Stimulated activated CD8-positive, alpha-beta memory T cell treated with anti-CD3 and anti-CD28 coated beads, Interleukin-2, amount 100 ng/mL, for 48 hours (primary cell): ENCODE measurements at regions not wholly inside any gene's neighbourhood (a gene's known extent, or its start where the extent isn't known, plus 50 kb on each side); places are given as distances from the start of the nearest gene placed in this dataset.
"Not testable (repeated sequence)": the region's sequence is repeated elsewhere in the genome, so short reads cannot be mapped to it uniquely, and the experiment has no call there.

Experiments used
- DNase-seq, 2 donors: peaks; one replicate each; pipeline ENCODE4 v3.0.0-alpha.2; 2020; ENCODE audit warnings: low read depth in 2 of 2

DNA sequence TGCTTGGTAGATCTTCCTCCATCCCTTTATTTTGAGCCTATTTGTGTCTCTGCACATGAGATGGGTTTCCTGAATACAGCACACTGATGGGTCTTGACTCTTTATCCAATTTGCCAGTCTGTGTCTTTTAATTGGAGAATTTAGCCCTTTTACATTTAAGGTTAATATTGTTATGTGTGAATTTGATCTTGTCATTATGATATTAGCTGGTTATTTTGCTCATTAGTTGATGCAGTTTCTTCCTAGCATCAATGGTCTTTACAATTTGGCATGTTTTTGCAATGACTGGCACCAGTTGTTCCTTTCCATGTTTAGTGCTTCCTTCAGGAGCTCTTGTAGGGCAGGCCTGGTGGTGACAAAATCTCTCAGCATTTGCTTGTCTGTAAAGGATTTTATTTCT is 72.4 kb downstream of the HNRNPD start:
- not testable (repeated sequence) for DNase-seq

DNA sequence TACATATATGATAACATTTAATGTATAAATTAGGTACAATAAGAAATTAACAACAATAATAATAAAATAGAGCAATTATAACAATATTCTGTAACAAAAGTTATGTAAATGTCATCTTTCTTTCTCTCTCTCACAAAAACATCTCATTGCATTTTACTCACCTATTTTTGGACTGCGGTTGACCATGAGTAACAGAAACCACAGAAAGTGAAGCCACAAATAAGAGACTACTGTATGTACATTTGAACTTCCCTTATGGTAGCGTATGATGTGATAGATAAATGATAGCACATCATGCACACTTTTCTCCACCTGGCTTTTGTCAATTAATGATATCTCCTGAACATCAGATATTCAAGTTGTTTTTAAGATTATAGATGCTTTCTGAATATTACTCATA is 80.5 kb downstream of the HNRNPD start:
- DNase-seq: no peak

DNA sequence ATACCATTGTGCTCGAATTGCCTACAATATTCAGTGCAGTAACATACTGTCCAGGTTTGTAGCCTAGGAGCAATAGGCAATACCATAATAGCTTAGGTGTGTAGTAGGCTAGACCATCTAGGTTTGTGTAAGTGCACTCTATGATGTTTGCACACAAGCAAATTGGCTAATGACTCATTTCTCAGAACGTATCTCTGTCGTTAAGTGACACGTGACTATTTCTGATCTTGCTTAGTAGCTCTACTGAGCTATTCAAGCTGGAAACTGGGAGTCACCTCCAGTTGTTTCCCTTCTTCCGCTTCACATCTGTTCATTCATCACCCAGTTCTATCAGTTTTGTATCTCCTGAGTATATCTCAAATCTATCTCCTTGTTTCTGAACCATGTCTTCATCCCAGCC is 86.1 kb downstream of the HNRNPD start:
- DNase-seq: no peak

DNA sequence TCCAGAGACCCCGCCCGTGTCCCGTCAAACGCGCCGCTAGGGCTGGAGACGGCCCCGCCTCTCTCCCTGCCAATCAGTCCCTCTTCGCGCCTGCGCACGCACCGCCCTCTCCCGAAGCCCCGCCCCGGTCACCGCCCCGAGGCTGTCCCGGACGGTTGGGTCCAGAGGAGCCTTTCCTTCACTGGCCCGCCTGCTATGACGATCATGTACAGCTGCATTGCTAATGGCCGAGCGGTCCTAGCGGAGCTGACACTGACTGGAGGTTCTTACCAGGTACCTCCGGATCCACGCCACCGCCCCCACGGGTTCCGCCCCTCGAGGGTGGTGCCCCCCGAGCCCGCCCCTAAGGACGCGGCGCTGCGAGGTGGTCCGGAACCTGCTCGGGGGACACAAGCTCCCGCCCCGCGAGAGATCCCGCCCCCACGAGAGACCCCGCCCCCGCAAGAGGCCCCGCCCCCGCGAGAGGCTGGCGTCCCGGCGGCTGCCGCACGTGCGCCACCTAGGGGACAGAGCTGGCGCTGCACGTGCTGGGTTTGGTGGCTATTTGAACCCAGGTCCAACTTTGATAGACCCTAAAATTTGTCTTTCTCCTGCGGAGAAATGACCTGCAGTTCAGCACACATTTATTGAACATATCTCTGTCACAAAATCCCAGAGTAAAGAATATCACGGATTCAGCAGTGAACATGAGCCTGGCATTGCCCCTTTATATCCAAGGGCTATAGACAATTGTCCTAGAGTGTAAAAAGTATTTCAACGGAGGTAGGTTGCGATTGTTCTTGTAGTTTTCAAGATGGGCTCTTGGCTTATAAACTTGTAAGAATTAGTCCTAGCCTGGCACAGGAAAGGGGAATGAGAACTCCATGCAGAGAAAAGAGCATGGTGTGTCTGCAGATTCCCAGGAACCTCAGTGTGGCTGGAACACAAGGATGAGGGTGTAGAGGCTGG is 88.7 kb downstream of the HNRNPD start:
- DNase-seq: peak; percentile 99

DNA sequence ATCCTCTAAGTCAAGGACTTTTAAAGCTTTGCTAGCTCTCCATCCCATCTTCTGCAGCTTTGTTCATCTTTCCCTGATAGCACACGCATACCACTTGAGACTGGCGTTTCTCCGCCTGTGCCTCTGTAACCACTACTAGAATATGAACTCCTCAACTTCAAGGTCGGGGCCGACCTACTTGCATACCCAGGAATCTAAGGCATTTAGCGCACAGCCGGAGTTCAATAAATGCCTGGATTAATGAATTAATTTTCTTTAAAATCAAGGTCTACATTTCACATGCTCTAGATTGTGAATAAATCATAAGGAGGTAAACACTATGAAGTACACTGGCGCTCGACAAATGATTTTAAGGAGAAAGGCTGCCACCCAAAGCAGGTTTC is 89.3 kb downstream of the HNRNPD start:
- no peak for DNase-seq

DNA sequence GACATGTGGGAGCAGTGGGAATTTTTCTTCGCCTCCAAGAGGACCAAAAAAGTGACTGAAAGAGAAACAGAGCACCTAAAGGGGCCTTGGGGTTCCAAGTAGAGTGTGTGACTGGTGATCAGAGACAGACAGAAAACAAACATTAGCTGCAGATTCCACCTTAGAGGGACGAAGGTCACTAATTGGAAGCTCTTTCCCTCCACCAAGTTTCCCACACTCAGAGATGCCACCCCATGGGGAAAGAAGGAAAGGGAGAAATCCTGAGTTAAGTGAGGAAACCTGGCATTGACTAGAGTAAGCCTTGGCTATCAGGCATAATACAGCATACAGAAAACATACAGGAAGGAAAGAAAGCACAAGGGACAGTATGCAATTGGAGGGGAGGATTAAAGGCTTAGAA is 90.9 kb downstream of the HNRNPD start:
- no peak for DNase-seq

DNA sequence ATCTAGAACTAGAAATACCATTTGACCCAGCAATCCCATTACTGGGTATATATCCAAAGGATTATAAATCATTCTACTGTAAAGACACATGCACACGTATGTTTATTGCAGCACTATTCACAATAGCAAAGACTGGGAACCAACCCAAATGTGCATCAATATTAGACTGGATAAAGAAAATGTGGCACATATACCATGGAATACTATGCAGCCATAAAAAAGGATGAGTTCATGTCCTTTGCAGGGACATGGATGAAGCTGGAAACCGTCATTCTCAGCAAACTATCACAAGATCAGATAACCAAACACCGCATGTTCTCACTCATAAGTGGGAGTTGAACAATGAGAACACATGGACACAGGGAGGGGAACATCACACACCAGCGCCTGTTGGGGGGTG is 94.2 kb downstream of the HNRNPD start:
- not testable (repeated sequence) for DNase-seq

DNA sequence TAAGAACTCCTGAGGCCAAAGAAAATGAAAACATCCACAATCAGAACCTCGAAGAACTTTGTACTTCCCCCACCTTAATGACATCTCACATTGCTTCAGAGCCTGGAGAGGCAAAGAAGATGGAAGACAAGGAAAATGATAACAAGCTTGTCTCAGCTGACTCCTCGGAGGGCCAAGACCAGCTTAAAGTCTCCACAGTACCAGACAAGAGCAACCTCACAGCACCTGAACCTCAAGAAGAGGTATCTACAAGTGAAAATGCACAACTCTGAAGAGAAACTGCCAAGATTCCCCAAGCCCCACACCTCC is 97.5 kb downstream of the HNRNPD start:
- no peak for DNase-seq

DNA sequence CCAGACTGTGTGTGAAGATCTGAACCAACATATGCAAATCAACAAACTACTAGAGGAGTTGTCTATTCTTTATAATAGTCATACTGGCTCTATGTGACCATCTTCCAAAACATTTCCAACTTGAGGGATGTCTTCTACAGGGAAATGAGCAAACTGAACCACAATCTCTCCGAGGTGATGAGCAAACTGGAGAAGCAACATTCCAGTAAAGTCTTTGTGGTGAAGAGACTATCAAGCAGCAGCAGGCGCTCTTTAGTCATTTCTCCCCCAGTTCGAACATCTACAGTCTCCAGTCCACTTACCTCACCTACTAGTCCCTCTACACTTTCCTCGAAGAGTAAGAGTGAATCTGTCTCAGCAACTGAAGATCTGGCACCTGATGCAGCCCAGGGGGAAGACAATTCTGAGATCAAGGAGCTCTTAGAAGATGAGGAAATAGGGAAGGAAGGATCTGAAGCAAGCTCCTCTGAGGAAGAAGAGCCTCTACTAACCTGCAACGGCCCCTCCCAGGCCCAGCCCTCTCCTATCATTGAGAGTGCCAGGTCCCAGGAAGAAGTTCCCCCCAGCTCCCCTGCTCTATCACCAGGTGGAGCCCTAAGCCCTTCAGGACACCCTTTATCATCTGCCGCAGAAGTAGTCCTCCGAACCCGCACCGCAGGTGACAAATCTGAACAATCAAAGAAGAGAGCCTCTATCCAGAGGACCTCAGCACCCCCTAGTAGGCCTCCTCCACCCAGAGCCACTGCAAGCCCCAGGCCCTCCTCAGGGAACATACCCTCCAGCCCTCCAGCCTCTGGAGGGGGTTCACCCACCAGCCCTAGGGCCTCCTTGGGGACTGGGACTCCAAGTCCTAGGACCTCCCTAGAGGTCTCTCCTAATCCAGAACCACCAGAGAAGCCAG is 98.1 kb downstream of the HNRNPD start:
- no peak for DNase-seq

DNA sequence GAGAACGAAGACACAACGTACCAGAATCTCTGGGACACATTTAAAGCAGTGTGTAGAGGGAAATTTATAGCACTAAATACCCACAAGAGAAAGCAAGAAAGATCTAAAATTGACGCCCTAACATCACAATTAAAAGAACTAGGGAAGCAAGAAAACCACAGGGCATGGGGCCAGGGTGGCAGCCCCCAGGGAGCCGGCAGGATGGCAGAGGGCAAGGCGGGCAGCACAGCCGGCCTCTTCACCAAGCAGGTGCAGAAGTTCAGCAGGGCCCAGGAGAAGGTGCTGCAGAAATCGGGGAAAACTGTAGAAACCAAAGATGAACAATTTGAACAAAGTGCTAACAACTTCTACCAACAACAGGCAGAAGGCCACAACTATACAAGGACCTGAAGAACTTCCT is 99.1 kb downstream of the HNRNPD start:
- not testable (repeated sequence) for DNase-seq

DNA sequence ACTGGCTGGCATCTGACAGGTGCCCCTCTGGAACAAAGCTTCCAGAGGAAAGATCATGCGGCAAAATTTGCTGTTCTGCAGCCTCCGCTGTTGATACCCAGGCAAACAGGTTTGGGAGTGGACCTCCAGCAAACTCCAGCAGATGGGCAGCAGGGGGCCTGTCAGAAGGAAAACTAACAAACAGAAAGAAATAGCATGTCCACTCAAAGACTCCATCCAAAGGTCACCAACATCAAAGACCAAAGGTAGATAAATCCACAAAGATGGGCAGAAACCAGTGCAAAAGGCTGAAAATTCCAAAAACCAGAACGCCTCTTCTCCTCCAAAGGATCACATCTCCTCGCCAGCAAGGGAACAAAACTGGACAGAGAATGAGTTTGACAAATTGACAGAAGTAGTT is 101.3 kb downstream of the HNRNPD start:
- DNase-seq: not testable (repeated sequence)

DNA sequence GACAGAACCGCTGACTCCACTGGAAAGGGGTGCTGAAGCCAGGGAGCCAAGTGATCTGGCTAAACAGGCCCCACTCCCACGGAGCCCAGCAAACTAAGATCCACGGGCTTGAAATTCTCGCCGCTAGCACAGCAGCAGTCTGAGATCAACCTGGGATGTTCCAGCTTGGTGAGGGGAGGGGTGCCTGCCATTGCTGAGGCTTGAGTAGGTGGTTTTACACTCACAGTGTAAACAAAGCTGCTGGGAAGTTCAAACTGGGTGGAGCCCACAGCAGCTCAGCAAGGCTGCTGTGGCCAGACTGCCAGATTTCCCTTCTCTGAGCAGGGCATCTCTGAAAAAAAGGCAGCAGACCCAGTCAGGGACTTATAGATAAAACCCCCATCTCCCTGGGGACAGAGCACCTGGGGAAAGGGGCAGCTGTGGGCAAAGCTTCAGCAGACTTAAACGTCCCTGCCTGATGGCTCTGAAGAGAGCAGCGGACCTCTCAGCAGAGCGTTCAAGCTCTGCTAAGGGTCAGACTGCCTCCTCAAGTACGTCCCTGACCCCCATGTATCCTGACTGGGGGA is 101.8 kb downstream of the HNRNPD start:
- not testable (repeated sequence) for DNase-seq

DNA sequence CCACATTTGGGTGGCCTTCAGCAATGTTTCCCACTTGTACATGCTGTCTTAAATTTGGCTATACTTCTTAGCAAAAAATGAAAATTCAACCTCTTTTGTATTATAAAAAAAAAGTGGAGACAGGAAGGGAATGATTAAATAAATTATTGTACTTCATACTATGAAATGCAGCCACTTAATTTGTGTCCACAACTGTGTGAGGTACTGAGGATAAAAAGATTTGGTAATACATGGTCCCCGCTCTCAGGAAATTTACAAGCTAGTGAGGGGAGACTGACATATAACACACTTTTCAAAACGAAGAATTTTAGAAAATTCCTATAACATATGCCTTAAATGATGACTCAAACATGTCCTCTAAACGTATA is 105.0 kb downstream of the HNRNPD start:
- no peak for DNase-seq

DNA sequence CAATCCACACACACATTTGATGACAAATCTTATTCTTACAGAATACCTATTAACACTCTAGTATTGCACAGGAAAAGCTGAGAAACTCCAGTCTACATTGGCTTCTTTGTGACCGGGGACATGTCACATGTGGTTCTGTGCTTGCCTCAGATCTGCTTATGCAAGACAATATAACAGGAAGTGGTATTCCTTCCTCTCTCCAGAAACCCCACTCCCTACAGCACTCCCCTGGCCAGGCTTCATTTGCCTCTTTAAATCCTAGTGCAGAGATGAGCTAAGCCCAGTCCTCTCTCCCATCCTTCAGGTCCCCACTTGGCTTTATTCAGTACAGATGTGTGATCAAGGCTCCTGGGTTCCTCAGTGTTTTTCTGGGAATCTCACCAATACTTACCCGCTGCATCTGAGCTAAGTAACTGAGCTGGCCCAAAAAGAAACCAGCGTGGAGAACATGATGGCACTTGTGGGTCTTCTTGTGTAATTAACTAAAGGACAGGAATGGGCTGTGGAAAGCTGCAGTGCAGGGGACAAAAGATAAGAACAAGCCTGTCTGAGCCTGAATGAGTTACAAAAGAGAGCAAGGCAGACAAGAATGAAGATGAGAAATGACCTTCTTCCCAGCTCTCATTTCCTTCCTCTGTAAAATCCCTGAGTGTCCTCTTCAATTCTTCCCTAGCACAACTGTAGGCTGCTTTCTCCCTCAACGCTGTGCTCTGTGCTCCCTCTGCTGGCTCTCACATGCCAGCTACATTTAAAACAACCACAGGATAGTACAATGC is 105.6 kb downstream of the HNRNPD start:
- peak; percentile 8 to 9 for DNase-seq

DNA sequence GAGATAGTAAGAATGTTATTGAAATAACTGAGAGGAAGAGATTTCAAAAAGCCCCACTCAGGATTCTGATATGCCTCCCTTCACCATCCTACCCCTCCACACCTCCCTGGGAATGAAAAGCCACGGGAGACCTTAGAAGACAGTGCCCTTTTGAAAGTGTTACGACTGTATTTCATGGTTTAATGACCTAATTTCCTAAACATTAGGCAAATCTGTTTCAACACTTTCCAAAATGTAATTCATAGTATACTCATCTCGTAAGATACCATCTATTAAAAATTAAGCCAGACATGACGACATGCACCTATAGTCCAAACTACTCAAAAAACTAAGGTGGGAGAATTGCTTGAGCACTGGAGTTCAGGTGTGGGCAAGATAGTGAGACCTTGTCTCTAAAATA is 106.3 kb downstream of the HNRNPD start:
- DNase-seq: no peak

DNA sequence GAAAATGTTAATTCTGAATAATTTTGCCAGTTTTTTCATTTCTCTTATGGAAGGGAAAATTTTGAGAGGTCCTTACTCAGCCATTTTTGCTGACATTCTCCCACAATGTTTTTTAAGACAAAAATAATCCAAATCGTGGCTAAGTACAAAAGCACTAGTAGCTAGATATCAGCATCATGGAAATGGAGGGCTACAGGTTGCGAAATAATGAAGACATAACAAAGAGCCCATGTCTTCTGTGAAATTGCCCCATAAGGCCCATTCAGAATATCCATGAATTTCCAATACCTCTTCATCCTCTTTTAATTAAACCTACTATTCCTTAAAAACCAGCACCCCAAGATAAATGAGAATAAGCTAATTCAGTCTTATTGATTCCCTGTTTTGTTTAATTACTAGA is 107.4 kb downstream of the HNRNPD start:
- DNase-seq: no peak

DNA sequence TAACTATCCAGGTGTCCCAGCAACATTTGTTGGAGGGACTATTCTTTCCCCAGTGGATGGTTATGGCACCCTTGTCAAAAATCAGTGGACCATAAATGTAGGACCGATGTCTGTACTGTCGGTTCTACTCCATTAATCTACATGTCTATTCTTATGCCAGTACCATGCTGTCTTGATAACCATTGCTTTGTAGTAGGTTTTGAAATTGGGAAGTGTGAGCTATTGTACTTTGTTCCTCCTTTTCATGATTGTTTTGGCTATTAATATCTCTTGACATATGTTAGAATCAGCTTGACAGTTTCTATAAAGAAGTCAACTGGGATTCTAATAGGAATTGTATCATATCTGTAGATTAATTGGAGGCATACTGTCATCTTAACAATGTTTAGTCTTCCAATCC is 112.7 kb downstream of the HNRNPD start:
- DNase-seq: no peak

DNA sequence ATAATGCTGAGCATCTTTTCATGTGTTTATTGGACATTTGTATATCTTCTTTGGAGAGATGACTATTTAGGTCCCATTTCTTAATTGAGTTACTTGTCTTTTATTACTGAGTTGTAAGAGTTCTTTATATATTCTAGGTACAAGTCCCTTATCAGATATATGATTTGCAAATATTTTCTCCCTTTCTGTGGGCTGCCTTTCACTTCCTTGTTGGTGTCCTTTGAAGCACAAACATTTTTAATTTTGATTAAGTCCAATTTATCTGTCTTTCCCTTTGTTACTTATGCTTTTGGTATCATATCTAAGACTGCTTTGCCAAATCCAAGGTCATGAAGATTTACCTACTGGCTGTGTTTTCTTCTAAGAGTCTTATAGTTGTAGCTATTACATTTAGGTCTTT is 113.2 kb downstream of the HNRNPD start:
- no peak for DNase-seq

DNA sequence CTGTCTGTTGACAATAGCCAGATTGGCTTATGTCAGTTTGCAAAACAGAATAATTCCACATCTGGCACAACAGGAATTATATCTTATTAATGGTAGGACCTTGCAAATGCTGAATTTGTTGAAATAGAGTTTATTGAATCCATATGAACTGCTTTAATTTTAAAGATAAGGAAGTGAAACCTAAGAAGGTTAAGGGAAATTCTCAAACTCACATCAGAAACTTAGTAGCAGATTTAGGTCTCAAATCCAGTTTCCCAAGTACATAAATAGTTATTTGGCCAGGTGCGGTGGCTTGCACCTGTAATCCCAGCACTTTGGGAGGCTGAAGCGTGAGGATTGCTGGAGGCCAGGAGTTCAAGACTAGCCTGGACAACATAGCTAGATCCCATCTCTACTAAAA is 117.1 kb downstream of the HNRNPD start:
- no peak for DNase-seq

DNA sequence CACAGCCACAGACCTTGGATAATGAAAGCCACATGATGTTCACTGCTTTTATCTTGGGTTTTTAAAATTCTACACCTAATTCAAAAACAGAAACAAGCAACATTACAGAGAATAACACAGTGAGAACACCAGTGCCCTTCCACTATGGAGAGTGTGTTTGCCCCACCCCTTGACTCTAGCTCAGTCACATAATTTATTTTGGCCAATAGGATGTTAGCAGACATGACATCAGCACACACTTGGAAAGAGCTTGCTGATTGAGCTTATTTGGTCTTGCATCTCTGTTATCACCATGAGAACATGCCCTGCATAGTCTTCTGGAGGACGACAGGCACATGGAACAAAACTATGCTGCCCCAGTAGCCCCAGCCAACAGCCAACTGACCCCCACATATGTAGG is 118.1 kb downstream of the HNRNPD start:
- DNase-seq: no peak

DNA sequence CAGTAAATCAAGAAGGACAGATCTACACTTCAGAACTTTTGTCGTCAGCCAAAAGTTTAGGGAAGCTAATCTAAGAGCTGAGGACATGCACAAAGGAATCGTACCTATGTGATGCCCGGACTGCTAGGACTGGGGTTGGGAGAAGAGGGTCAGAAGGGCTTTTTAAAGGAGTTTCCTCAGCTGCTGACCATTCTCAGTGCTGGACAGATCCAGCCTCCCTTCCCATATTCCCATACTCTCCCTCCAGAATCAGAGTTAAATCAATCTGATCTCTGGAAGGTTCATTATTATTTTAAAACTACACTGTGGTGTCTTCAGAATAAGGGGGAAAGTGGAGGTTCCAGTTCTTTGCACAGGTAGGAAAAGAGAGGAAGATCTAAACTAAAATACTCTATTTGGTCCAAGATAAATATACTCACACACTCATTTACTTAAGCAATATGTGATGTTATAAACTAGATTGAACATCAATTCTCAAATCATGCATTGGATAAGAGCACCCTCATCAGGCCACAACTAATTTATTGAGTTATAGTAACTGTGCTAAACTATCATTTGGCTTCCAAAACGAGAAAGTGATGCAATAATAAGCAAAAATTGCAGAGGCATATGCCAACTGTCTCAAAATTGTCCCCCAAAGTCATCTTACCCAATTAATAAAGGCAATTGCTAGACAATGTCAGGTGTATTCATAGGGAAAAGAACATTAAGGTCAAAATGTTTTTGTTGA is 124.7 kb downstream of the HNRNPD start:
- no peak for DNase-seq
